ENCODE measurements at regions not wholly inside any gene's neighbourhood (a gene's known extent, or its start where the extent isn't known, plus 50 kb on each side); places are given as distances from the start of the nearest gene placed in this dataset.

GRCh38 chr1:195618287-195618686 lies 990.0 kb downstream of the KCNT2 start:
- TF ChIP-seq ZFP30 (CRISPR knock-in tag; IDR thresholded peaks at IDR 0.05) (no peak), CREB5 (CRISPR knock-in tag; IDR thresholded peaks at IDR 0.05; ENCODE audit: low read depth) (no peak), TOX (CRISPR knock-in tag; IDR thresholded peaks at IDR 0.05; ENCODE audit: borderline replicate concordance) (no peak), RARB (CRISPR knock-in tag; IDR thresholded peaks at IDR 0.05) (no peak), POU6F1 (CRISPR knock-in tag; IDR thresholded peaks at IDR 0.05; ENCODE audit: borderline replicate concordance, low read depth) (no peak), CSRNP3 (CRISPR knock-in tag; IDR thresholded peaks at IDR 0.05) (no peak), SNAI2 (CRISPR knock-in tag; IDR thresholded peaks at IDR 0.05) (no peak), PATZ1 (CRISPR knock-in tag; IDR thresholded peaks at IDR 0.05; ENCODE audit: borderline replicate concordance) (no peak), TSHZ2 (CRISPR knock-in tag; IDR thresholded peaks at IDR 0.05) (no peak)
